ENCODE measurements at regions not wholly inside any gene's neighbourhood (a gene's known extent, or its start where the extent isn't known, plus 50 kb on each side); places are given as distances from the start of the nearest gene placed in this dataset.

DNA sequence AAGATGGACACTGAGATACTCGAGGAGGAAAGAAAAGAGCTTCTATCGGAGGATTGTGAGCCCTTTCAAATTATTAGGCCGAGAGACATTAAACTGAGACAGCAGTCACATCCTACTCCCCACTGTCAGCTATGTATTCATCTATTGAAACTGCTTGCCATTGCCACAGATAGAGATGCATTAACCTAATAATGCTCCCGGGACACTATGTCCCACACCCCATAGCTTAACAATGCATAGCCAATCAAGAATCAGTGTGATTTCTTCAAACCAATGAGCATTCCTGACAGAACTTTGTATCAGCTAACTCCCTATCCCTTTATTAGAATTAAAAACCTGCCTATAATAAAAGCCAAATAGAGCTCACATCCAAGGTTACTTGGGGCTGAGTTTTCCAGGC, 118.1 kb upstream of the NEIL3 start:
- TF ChIP-seq, protein P1, sequence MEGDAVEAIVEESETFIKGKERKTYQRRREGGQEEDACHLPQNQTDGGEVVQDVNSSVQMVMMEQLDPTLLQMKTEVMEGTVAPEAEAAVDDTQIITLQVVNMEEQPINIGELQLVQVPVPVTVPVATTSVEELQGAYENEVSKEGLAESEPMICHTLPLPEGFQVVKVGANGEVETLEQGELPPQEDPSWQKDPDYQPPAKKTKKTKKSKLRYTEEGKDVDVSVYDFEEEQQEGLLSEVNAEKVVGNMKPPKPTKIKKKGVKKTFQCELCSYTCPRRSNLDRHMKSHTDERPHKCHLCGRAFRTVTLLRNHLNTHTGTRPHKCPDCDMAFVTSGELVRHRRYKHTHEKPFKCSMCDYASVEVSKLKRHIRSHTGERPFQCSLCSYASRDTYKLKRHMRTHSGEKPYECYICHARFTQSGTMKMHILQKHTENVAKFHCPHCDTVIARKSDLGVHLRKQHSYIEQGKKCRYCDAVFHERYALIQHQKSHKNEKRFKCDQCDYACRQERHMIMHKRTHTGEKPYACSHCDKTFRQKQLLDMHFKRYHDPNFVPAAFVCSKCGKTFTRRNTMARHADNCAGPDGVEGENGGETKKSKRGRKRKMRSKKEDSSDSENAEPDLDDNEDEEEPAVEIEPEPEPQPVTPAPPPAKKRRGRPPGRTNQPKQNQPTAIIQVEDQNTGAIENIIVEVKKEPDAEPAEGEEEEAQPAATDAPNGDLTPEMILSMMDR (conservative IDR thresholded peaks at IDR 0.05; ENCODE audit: low read length): no peak
- no peak for TF ChIP-seq EZH2phosphoT487 (IDR thresholded peaks at IDR 0.05; ENCODE audit: borderline replicate concordance)

All from Loucy (cell line).